SK-N-MC (cell line): ENCODE measurements at regions not wholly inside any gene's neighbourhood (a gene's known extent, or its start where the extent isn't known, plus 50 kb on each side); places are given as distances from the start of the nearest gene placed in this dataset.

Experiments
- EZH2 ChIP-seq: fragments of 200-600 bp; sonication (generic); IDR thresholded peaks from one replicate; pipeline ENCODE4 v1.6.1; 2017; ENCODE audit warnings: antibody characterized with exemption
- POLR2AphosphoS5 ChIP-seq: IDR thresholded peaks from 2 replicates; pipeline ENCODE4 v1.6.1; 2012; ENCODE audit warnings: mild to moderate bottlenecking, low read depth, low read length, borderline replicate concordance

DNA sequence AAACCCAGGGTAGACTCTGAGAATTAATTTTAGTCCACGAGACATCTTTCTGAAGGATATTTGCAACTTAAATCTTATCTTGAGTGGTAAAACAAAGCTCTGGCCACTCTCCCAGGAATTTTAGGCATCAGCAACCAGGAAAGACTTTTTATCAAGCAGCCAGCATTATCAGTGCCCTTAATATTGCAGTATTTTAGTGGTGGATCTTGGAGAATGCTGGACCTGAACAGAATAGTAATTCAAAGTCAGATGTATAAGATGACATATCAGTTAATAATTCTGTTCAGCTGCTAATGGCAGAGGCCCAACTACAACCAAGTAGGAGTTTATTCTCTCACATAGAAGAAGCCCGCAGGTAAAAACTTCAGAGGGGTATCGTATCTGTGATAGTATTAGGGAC, 59.0 kb upstream of the CRY1 start:
- TF ChIP-seq POLR2AphosphoS5 (no peak), EZH2 (no peak)
